Osteocyte (in vitro differentiated cells): ENCODE measurements at regions not wholly inside any gene's neighbourhood (a gene's known extent, or its start where the extent isn't known, plus 50 kb on each side); places are given as distances from the start of the nearest gene placed in this dataset.

Experiments
- DNase-seq: peaks from one replicate; pipeline ENCODE4 v3.0.0; 2021; ENCODE audit warnings: mixed read lengths; ENCODE audit not compliant: unreplicated experiment; ENCODE audit errors: extremely low spot score
- H3K27ac Mint-ChIP-seq: one replicate; pipeline ENCODE4 v1.8.0; 2021; ENCODE audit warnings: mild to moderate bottlenecking, mixed read lengths; ENCODE audit not compliant: unreplicated experiment
- H3K27me3 Mint-ChIP-seq: one replicate; pipeline ENCODE4 v1.8.0; 2021; ENCODE audit warnings: mixed read lengths; ENCODE audit not compliant: unreplicated experiment
- H3K36me3 Mint-ChIP-seq: one replicate; pipeline ENCODE4 v1.8.0; 2021; ENCODE audit warnings: mixed read lengths; ENCODE audit not compliant: unreplicated experiment
- H3K4me1 Mint-ChIP-seq: one replicate; pipeline ENCODE4 v1.8.0; 2021; ENCODE audit warnings: mixed read lengths; ENCODE audit not compliant: unreplicated experiment
- H3K4me3 Mint-ChIP-seq: one replicate; pipeline ENCODE4 v1.8.0; 2021; ENCODE audit warnings: mild to moderate bottlenecking, moderate library complexity, mixed read lengths; ENCODE audit not compliant: unreplicated experiment
- H3K9me3 Mint-ChIP-seq: one replicate; pipeline ENCODE4 v1.8.0; 2021; ENCODE audit warnings: mixed read lengths; ENCODE audit not compliant: unreplicated experiment
- CTCF ChIP-seq: fragments of 200-600 bp; sonication (generic); IDR thresholded peaks from 2 replicates; pipeline ENCODE4 v1.5.0; 2021; ENCODE audit warnings: antibody characterized with exemption, mild to moderate bottlenecking, moderate library complexity

- Mint-ChIP-seq H3K36me3 (no peaks in the 10 kb centered on the region), H3K27ac (no peak overlapping the region), H3K4me1 (no peaks in the 10 kb centered on the region), H3K4me3 (no peak overlapping the region), H3K27me3 (peaks cover 16% of the 10 kb centered on the region), H3K9me3 (no peaks in the 10 kb centered on the region)
- no peak for TF ChIP-seq CTCF
- no peak for DNase-seq
Measured at GRCh38 chr15:29480278-29480677, 210.7 kb upstream of the NSMCE3 start.

GRCh38 chr15:29477256-29477655, 207.6 kb upstream of the NSMCE3 start:
- no peaks in the 10 kb centered on the region for H3K9me3 Mint-ChIP-seq
- no peak overlapping the region for H3K4me3 Mint-ChIP-seq
- DNase-seq = no peak
- no peak for TF ChIP-seq CTCF
- peaks cover 4% of the 10 kb centered on the region for H3K27me3 Mint-ChIP-seq
- no peaks in the 10 kb centered on the region for H3K4me1 Mint-ChIP-seq
- H3K27ac Mint-ChIP-seq = no peak overlapping the region
- no peaks in the 10 kb centered on the region for H3K36me3 Mint-ChIP-seq

GRCh38 chr15:29476503-29477080, 207.0 kb upstream of the NSMCE3 start:
- H3K27me3 Mint-ChIP-seq = peaks cover 4% of the 10 kb centered on the region
- TF ChIP-seq CTCF = no peak
- H3K4me1 Mint-ChIP-seq = no peaks in the 10 kb centered on the region
- no peaks in the 10 kb centered on the region for H3K9me3 Mint-ChIP-seq
- no peak overlapping the region for H3K4me3 Mint-ChIP-seq
- H3K36me3 Mint-ChIP-seq = no peaks in the 10 kb centered on the region
- DNase-seq = no peak
- H3K27ac Mint-ChIP-seq = no peak overlapping the region

- TF ChIP-seq CTCF = no peak
- H3K27me3 Mint-ChIP-seq = peaks cover 8% of the 10 kb centered on the region
- H3K36me3 Mint-ChIP-seq = no peaks in the 10 kb centered on the region
- no peak overlapping the region for H3K27ac Mint-ChIP-seq
- H3K9me3 Mint-ChIP-seq = no peaks in the 10 kb centered on the region
- no peaks in the 10 kb centered on the region for H3K4me1 Mint-ChIP-seq
- H3K4me3 Mint-ChIP-seq = no peak overlapping the region
- no peak for DNase-seq
Measured at GRCh38 chr15:29475096-29475495, 205.5 kb upstream of the NSMCE3 start.

- peaks cover 4% of the 10 kb centered on the region for H3K27me3 Mint-ChIP-seq
- H3K27ac Mint-ChIP-seq = no peak overlapping the region
Measured at GRCh38 chr15:29473621-29474105, 204.0 kb upstream of the NSMCE3 start.

More at GRCh38 chr15:29473621-29474105, 204.0 kb upstream of the NSMCE3 start:
- no peak for DNase-seq
- Mint-ChIP-seq H3K36me3 (no peaks in the 10 kb centered on the region), H3K4me3 (no peak overlapping the region), H3K4me1 (no peaks in the 10 kb centered on the region), H3K9me3 (no peaks in the 10 kb centered on the region)
- TF ChIP-seq CTCF = no peak
